ENCODE measurements at regions not wholly inside any gene's neighbourhood (a gene's known extent, or its start where the extent isn't known, plus 50 kb on each side); places are given as distances from the start of the nearest gene placed in this dataset.

DNA sequence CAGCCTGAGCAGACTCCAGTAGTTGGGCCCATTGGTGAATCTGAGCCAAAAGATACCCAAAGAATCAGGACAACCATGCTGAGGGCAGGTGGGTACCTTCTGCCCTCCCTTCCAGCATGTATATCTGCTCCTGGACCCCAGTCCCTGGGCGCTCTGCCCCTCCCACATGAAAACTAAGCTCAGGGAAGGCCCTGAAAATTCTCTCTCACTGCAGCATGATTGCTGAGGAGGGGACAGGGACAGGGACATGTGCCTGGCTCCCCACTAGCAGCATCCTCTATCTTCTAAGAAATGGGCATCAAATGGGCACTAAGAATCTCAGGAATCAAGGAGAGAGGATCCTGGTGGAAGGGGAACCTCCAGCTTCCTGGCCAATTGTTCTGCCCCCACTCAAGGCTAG lies 446.0 kb downstream of the MATN1 start:
- TF ChIP-seq, protein P1, sequence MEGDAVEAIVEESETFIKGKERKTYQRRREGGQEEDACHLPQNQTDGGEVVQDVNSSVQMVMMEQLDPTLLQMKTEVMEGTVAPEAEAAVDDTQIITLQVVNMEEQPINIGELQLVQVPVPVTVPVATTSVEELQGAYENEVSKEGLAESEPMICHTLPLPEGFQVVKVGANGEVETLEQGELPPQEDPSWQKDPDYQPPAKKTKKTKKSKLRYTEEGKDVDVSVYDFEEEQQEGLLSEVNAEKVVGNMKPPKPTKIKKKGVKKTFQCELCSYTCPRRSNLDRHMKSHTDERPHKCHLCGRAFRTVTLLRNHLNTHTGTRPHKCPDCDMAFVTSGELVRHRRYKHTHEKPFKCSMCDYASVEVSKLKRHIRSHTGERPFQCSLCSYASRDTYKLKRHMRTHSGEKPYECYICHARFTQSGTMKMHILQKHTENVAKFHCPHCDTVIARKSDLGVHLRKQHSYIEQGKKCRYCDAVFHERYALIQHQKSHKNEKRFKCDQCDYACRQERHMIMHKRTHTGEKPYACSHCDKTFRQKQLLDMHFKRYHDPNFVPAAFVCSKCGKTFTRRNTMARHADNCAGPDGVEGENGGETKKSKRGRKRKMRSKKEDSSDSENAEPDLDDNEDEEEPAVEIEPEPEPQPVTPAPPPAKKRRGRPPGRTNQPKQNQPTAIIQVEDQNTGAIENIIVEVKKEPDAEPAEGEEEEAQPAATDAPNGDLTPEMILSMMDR (IDR thresholded peaks at IDR 0.05), result no peak
- TF ChIP-seq POLR2A (IDR thresholded peaks at IDR 0.05; ENCODE audit: low read depth), result no peak

Measured in esophagus muscularis mucosa (tissue), 3 donors.